Skeletal muscle tissue (tissue), 4 donors: ENCODE measurements at regions not wholly inside any gene's neighbourhood (a gene's known extent, or its start where the extent isn't known, plus 50 kb on each side); places are given as distances from the start of the nearest gene placed in this dataset. TPM values are rescaled to one million over a fixed set of nuclear protein-coding genes. Genes with fewer than 3 reads are reported as not detected.

ENCODE experiments used
- H3K27ac ChIP-seq: one replicate; pipeline ENCODE4 v1.7.0; 2013; ENCODE audit warnings: mild to moderate bottlenecking, low read depth, low read length, inconsistent platforms
- H3K27me3 ChIP-seq, 3 donors: one replicate each; pipeline ENCODE4 v1.7.0; 2013; ENCODE audit warnings: low read length in 3 of 3; ENCODE audit not compliant: control insufficient read depth in 3 of 3, insufficient read depth in 3 of 3
- H3K36me3 ChIP-seq, 3 donors: one replicate each; pipeline ENCODE4 v1.7.0; 2013; ENCODE audit warnings: low read length in 3 of 3; ENCODE audit not compliant: control insufficient read depth in 3 of 3, insufficient read depth in 3 of 3
- H3K4me1 ChIP-seq, 3 donors: one replicate each; pipeline ENCODE4 v1.7.0; 2013; ENCODE audit warnings: low read length in 3 of 3, mild to moderate bottlenecking in 3 of 3; ENCODE audit not compliant: control insufficient read depth in 3 of 3, insufficient read depth in 3 of 3
- H3K4me3 ChIP-seq, 3 donors: one replicate each; pipeline ENCODE4 v1.7.0; 2013; ENCODE audit warnings: low read length in 3 of 3
- H3K9ac ChIP-seq, 3 donors: one replicate each; pipeline ENCODE4 v1.7.0; 2013; ENCODE audit warnings: low read length in 3 of 3, mild to moderate bottlenecking in 3 of 3, moderate library complexity in 2 of 3, low read depth in 1 of 3
- H3K9me3 ChIP-seq, 3 donors: one replicate each; pipeline ENCODE4 v1.7.0; 2013; ENCODE audit warnings: low read length in 3 of 3; ENCODE audit not compliant: control insufficient read depth in 3 of 3
- small RNA-seq: library from RNA; depleted of rRNA; stranded (forward); fragments of <200 nt; gene quantifications from one replicate; pipeline ENCODE3, GENCODE V24; 2014
- donor health status: Osteomylitis.

DNA sequence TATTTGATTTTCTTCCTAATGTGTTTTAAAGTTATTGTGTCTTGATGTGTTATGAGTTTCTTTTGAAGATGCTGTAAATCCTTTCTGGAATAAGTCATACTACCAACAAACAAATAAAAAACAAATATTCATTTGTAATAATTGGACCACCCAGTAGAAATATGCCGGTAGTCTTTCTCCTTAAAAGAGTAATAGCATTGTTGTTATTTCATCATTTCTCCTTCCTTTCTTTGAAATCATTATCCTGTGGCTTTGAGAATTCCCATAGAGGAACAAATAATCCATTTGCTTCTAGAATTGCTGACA is 169.4 kb downstream of the NNT start:
- no peak overlapping the region for H3K9ac ChIP-seq
- H3K36me3 ChIP-seq = no peaks in the 10 kb centered on the region
- H3K4me1 ChIP-seq = peaks cover 0 to 3% (median 0%) of the 10 kb centered on the region in 3 donors
- H3K27ac ChIP-seq = no peak overlapping the region
- H3K9me3 ChIP-seq = no peaks in the 10 kb centered on the region
- H3K27me3 ChIP-seq = no peaks in the 10 kb centered on the region
- no peak overlapping the region for H3K4me3 ChIP-seq

DNA sequence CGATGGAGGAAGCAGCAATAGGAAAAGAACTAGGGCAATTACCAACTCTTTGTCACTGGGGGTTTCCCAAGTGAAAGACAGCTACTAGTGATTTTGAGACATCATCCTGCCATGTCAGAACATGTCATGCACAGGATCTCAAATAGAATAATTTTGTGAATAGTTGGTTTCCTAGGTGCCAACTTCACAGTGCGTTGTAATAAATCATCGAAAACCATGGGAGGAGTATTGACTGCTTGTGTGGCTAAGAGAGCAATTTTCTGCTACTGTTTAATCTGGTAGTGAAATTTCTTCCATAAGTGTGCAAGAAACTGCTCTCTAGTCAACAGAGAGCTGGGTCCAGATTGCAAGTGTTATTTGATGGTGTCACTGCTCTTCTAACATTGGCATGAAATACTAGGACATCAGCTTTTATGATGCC is 168.6 kb downstream of the NNT start:
- peaks cover 0 to 3% (median 0%) of the 10 kb centered on the region in 3 donors for H3K4me1 ChIP-seq

DNA sequence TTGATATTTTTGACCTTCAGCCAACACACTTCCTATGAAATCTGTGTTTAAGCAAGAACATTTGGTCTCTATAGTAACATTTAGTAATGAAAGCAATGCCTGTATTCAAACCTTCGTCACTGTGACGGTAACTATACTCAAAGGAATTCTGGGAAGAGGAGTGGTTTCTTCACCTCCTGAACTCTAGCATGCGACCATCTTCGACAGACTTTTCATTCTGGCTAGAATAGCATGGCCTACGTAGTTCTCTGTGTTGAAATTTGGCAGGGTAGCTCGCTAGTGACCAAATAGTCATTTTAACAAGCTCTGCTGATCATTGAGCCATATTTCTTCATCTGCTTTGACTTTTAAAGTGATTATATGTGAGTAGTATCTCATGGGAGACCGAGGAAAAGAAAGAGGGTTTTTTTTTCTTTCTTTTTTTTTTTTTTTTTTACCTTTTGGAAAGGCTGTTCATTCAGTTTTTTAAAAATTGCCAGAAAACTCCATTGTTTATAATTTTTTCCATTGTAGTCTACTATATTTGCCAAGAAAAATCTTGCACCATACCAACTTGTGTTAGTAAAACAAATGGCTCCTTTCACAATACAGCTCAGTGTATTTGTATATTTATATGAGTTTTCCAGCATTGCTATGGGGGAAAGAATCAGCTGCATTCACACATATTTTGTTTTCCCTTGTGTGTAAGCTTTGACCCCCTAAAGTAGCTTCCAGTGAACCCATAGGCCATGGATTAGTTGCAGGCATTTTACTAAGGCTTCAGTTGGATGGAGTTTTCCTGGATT is 166.8 kb downstream of the NNT start:
- H3K4me3 ChIP-seq = no peak overlapping the region
- no peak overlapping the region for H3K9ac ChIP-seq
- no peaks in the 10 kb centered on the region for H3K9me3 ChIP-seq
- no peaks in the 10 kb centered on the region for H3K36me3 ChIP-seq
- peak overlapping the region; percentile 41 for H3K27ac ChIP-seq
- H3K4me1 ChIP-seq = peaks cover 0 to 3% (median 0%) of the 10 kb centered on the region in 3 donors
- no peaks in the 10 kb centered on the region for H3K27me3 ChIP-seq

More for the DNA sequence above, 168.6 kb downstream of the NNT start:
- Histone ChIP-seq H3K9ac (no peak overlapping the region), H3K27me3 (no peaks in the 10 kb centered on the region), H3K9me3 (no peaks in the 10 kb centered on the region), H3K36me3 (no peaks in the 10 kb centered on the region), H3K27ac (no peak overlapping the region), H3K4me3 (no peak overlapping the region)

Small RNA genes in the stretch of these regions (small RNA-seq; reads per million reads assigned to genes)
- gene RNU6-381P = not detected
